Stimulated activated CD8-positive, alpha-beta memory T cell treated with anti-CD3 and anti-CD28 coated beads, Interleukin-4, amount 100 ng/mL, for 4 hours (primary cell): ENCODE measurements at regions not wholly inside any gene's neighbourhood (a gene's known extent, or its start where the extent isn't known, plus 50 kb on each side); places are given as distances from the start of the nearest gene placed in this dataset.

Experiments used
- DNase-seq, 2 donors: peaks; one replicate each; pipeline ENCODE4 v3.0.0-alpha.2; 2020; ENCODE audit warnings: low read depth in 2 of 2, low spot score in 1 of 2

DNA sequence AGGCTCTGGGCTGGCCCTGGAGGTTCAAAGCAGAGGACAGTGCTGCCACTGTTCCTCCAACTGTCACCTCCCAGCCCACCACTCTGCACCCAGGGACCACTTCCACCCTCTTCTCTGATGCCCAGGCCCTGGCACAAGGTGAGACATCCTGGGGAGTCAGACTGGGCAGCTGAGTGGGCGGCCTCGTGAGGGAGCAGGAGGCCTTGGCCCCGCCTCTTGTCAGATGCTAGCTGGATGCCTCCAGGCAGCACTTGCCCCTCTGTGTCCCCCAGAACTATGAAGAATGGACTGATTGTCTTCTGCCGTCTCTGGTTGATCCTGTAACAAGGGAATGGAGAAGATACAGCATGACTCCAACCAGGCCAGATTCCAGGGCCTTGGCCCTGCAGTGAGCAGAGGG lies 191.0 kb upstream of the LINGO1 start:
- DNase-seq = no peak

DNA sequence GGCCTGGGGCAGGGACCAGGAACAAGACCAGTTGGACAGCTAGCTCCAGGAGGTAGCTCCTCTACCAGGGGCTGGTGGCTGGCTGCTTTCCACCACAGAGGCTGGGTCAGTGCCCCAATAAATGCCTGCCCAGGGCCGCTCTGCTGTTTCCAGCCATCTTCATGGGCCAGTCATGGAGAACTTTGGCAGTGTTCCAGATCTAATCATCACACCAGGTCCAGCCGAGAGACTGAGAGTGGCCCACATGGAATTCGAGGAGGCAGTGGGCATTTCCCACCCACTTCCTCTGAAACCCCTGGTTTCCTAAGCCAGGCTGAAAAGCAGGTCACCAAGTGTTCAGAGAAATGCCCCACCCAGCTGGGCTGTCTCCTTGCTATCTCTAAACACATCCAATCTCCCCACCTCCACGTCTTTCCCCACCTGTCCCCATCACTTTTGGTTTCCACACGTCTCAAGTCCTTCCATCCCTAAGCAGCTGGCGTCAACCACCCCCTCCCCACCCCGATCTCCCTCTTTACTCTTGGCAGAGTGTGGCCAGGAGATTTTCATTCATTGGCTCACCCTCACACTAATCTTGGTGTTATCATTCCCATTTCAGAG lies 190.0 kb upstream of the LINGO1 start:
- no peak for DNase-seq

DNA sequence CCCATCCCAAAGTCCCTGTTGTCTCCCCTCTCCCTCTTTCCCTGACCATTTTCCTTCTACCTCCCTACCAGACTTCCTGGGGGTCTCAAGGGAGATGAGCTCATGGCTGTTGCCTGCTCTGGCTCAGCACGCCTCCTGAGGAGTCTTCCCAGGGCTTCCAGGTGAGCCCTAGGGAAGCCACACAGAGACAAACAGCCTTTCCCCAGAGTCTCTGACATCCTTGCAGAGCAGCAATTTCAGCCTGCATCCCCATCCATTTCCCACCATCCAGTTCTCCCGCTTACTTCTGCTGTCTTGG lies 189.2 kb upstream of the LINGO1 start:
- DNase-seq = no peak

DNA sequence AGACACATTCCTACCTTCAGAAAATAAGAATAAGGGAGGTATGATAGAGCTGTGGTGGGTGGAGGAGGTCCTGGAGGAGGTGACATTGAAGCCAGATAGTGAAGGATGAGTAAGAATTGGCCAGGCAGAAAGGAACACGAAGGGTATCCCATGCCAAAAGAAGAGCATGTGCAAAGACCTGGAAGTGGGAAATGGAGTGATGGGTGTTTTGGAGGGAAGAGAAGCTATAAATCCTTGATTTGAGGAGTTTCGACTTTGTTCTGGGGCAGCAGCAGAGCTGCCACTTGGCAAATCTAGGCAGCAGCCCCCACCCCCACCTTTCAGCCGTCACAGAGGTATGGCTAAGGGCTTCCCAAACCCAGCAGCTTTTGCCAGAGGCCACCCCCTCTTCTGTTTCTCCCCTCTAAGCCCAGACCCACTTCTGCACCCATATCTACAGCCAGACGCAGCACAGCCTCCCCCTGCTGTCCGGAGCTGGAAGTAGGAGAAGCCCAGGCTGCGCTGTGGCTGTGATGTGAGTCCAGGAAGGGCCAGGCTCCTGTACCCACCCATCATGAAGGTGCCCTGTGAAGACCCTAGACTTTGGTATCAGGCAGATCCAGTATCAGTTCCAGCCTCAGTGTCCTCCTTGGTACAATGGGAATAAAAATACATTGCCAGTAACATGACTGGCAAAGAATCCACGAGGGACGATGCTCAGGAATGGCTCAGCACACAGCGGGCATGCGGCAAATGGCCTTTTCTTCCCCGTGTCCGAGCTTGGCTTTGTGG lies 188.7 kb upstream of the LINGO1 start:
- DNase-seq = no peak

DNA sequence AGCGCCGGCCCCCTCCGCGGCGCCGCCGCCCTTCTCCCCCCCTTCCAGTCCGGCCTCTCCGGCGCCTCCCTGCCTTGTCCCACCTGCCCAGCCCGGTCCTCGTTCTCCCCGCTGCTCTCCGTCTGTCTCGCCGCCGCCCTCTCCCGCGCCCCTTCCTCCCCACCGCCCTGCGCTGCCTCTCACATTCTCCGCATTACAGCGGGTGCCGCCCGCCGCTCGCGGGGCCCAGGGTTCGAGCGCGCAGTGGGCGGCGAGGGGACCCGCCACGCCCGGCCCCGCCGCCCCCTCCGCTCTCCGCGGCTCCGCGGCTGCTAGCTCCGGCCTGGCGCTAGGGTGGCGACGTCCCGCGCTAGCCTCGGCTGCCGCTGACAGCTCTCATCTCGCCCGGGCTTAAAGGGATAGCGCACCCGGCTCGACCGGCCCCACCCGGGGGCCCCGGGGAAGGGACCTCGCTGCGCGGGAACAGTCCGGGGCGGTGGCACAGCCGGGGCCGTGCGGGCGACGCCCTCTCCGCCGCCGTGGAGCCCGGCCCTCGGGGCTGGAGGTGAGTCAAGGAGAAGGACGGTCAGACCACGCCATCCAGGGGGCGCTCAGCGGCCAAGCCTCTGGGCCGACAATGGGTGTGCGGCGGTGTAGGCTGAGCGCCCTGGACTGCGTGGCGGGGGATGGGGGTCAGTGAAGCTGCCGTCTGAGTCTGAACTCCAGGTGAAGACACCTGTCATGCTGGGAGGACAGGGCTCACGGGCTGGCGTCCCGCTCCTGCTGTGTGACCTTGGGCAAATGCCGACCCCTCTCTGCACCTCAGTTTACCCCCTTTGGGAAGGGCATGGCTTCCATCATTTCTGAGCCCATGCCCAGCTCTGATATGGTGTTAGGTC lies 187.4 kb upstream of the LINGO1 start:
- DNase-seq = no peak

DNA sequence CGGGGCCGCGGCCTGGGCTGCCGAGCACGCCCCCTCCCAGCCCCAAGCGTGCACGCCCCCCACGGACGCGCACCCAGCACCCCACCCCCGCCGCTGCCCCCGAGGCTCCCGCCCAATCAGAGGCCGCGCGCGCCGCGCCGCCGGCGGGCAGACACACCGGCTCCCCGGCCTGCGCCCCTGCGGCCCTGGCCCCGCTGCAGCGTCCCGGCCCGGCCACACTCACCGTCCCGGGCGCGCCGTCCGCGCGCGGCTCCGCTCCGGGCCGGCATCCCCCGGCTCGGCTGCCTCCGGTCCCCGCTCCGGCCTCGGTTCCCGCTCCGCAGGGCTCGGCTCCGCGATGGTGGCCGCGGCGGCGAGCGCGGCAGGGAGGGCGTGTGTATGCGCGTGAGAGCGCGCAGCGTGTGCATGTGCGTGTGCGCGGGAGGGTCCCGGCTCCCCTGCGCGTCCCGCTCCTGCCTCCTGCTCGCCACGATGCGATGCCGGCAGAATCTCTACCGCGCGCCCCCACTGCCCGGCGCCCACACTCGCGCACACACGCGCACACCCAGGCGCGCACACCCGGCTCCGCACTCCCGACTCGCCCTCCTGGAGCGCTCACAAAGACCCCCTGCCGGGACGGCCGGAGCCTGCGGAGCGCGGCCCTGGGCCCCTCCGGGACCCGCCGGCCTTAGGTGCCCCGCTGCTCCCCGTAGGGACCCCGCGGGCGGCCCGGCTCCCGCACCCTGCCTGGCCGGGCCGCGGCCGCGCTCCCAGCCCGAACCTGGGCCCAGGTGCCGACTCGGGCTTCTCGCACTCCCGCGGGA lies 186.5 kb upstream of the LINGO1 start:
- DNase-seq = no peak

DNA sequence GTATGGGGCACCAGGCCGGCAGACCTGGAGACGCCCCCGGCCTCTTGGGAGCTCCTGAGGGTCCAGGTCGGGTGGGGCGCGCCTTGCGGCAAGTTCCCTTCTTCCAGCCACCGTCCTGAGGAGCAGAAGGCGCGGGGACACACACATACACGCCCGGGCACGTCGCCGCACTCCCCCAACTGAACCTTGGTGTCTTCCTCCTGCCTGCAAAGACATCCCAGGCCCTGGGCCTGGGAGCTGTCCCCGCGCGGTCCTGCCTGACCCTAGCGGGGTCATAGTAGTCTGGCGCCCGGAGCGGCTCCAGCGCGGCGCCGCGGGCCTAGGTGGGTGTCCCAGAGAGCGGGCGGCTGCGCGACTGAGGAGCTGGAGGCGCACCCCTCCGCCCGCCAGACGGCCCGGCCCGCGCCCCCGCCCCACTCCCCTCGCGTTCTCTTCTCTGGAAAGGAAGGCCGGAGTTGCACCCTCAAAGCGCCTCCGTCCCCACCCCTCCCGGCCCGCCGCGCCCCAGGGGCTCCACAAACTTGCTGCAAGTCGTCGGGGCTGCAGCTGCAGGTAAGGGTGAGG lies 185.9 kb upstream of the LINGO1 start:
- DNase-seq = no peak

DNA sequence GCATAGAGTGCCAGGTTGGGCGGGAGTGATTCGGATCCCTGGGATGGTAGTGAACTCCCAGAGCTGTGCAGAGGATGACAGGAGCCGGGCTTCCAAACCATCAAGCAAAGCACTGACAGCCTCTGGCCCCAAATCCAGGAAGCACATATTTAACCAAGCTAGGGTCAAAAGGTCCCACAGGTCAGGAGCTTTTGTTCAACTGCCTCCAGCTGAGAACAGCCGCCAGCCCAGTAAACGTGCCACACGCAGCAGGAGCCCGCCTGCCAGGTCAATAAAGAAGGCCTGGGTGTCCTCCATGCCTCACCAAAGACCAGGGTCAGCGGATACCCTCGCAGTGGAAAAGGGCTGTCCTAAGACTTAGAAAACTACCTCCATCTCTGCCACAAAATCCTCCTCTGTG lies 184.7 kb upstream of the LINGO1 start:
- DNase-seq = no peak

DNA sequence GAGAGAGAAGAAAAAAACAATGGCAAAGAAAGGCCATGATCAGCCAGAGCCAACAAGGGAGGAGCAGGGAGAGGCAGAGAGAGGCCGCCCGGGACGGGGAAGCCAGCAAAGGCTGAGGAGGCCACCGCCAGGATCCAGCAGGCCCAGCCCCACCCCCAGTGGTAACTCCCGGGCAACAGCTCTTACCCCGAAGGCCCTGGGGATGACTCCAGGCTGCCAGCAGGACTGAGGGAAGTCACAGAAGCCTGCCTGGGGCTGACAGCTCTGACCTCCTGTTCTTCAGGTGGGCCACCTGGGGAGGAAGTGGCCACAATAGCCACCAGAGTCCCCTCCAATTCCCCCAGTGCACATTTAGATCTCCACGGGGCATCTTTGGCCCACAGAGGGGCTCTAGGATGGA lies 184.3 kb upstream of the LINGO1 start:
- no peak for DNase-seq

DNA sequence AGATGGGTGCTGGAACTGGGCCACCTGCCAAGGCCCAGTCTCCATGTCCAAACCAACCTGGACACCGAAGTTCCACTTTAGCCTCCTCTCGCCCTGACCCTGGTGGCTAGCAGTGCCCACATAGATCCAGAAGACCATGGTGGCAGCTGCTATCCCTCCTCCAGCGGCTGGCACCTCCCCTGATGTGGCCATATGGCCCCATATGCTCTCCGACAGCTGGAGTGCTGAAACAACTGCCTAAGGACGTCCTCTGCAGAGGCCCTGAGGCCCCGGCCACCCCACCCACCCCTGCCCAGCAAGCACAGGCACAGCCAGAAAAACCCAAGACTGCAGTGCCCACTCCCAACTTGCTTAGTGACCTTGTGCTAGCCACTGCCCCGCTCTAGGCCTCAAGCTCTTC lies 182.3 kb upstream of the LINGO1 start:
- no peak for DNase-seq

DNA sequence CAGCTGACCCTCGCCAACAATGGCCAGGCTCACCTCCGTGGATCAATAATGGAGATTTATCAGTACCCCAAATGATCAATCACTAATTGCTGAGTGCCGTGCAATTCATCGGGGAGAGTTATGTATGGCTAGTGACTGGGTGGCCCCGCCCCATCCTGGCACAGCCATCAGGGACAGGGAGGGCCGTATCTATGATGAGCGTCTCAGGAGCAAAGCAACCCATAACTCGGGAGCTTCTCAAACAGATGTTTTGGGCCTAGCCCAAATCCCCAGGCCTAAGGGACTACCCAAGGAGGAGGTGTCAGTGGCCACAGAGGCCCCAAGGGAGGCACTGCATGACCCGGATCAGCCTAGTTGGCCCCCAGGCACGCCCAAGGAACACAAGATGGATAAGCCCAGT lies 180.0 kb upstream of the LINGO1 start:
- DNase-seq = no peak

DNA sequence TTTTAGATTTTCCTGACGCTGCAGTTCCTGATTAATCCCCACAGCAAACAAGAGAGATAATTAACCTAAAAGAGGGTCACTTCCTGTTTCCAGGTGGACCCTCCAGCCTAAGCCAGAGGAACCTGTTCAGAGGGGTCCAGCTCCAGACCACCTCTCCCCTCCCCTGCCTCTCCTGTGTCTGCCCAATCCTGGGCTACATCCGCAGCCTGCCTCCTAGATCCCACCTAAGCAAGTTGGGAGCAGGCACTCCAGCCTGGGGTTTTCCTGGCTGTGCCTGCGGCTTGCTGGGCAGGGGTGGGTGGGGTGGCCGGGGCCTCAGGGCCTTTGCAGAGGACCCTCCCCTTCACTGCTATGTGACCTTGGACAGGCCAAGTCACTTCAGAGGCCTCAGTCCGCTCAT lies 178.6 kb upstream of the LINGO1 start:
- no peak for DNase-seq

DNA sequence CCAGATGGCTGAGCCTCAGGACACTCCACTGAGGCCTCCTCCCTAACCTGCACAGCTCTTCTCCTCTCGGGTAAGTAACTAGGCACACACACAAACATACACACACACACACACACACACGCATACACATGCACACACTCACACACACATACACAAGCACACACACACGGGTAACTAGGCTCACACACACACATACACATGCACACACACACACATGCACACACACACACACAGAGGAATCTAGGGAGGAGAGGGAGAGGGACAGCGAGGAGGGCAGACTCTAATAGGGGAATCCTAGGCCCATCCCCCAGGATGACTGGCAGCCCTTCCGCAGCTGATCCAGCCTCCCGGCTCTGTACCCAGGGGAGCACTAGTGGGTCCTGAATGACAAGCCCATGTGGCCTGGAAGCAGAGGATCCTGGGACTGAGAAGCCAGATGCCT lies 177.4 kb upstream of the LINGO1 start:
- DNase-seq = no peak

DNA sequence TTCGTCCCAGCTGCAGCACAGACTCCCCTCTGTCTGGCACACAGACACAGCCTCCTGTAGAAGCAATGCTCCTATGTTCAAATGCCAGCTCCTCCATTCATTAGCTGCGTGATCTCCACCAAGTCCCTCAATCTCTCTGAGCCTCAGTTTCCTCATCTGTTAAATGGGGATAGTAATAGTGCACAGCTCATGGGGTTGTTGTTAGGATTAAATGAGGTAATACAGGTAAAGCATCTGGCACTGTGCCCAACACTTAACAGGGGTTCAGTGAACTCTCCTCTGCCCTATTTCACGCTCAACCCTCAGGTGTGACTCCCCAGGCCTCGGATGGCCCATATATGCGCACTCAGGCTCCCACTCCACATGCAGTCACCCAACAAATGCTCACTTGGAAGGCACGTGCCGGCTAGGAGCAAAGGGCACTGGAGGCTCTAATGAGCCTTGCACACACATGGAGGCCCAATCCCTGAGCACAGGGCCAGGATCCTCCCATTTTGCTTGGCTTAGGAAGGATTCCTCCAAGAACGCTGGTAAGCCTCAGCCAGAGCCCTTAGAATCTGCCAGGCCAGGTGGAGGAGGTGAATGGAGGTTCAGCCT lies 176.0 kb upstream of the LINGO1 start:
- no peak for DNase-seq

DNA sequence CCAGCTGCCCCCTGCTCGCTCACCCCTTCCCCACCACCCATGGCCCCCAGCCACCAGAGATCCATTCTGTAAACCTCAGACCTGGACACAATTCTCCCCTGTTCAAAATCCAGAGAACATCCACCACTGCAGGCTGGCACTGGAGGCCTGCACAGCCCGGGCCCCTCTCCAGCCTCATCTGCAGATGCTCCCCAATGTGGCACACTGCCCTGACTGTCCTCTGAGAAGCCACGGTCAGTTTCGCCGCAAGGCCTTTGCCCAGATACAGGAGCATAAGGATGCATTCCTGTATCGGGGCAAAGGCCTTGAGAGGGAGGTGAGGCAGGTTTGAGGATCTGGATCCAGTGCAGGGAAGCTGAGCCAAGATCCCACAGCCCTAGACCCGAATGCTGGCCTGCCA lies 175.4 kb upstream of the LINGO1 start:
- DNase-seq = no peak

DNA sequence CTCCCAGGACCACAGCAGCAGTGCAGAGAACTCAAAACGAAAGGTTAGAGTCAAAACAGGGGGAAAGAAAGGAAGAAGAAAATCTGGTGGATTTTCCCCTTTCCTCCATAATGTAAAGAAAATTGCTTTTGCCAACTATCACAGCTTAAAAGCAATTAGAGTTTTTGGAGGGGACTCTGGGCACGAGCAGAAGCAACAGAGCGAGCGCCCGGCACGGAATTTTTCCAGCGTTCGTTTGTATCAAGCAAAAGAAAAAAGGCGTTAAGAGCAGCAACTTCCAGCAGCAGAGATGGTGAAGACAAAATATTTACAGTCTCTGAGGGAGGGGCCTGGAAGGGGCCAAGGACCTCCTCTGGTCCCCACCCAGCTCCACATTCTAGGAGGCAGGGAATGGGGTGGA lies 174.9 kb upstream of the LINGO1 start:
- no peak for DNase-seq

DNA sequence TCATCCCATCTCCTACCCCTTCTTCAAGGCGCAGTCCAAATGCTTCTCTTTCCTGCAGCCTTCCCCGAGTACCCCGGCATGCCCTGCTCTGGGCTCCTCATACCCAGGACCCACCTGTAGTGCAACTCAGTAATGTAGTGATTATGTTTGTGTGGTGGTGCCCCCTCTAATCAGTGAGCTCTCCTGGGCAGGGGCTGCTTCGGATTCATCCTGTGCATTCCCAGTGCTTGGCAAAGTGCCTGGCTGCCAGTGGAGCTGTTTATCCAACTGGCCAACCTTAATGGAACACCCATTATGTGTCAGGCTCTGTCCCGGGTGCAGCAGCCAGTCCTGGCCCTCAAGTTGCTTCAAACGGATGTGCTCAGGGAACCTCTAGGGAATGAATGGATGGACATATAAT lies 174.4 kb upstream of the LINGO1 start:
- no peak for DNase-seq

DNA sequence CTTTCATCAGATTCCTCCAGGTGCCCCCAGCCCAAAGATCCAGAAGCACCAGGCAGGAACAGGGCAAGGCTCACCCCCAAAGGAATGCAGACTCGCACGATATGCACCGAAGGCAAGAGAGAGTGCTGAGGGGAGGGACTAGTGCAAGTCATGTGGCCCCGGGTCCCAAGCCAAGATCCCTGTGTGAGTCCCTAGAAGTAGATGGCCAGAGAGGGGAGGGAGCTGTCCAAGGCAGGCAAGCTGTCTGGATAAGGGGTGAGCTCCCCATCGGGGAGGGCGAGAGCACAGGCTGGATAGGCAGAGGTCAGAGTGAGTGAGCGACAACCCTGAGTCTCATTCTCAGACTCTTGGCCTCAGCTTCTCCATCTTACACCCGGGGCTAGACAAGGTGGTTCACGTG lies 171.5 kb upstream of the LINGO1 start:
- DNase-seq = no peak

DNA sequence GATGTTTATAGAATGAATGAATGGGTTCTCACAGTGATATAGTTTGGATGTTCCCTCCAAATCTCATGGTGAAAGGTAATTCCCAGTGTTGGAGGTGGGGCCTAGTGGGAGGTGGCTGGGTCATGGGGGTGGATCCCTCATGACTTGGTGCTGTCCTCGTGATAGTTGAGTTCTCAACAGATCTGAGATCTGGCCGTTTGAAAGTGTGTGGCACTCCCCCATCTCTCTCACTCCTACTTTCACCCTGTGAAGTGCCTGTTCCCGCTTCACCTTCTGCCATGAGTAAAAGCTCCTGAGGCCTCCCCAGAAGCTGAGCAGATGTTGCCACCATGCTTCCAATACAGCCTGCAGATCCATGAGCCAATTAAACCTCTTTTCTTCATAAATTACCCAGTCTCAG lies 170.8 kb upstream of the LINGO1 start:
- DNase-seq = no peak

DNA sequence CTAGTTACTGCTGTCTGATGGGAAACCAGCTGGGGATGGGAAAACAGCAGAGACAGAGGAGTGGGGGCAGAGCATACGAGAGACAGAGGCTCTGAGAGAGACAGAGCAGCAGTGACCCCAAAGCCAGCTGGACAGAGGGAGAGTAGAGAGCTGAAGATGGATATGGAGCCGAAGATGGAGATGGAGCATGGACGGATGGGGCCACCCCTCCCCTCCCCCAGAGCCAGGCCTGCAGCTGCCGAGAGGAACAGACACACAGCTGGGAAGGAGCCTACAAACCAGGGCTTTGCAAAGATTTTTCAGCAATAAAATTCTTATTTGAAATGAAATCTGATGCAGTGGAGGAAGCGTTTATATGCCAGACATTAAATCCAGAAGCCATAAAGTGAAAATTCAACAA lies 167.6 kb upstream of the LINGO1 start:
- no peak for DNase-seq

DNA sequence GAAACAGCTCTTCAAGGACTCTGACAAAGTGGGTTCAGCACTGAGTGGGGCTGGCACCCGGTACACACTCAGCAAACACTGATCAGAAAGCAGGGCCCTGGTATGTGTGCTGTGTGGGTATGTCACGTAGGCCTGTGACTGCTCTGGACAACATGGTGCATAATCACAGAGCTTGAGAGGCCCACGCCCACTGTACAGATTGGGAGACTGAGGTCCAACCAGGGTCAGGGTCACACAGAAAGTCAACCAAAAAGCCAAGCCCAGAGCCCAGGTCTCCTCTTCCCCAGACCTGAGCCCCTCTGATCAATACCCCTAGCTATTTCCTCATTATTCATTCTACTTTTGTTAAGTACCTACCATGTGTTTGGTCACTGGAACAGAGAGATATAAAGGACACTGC lies 166.1 kb upstream of the LINGO1 start:
- no peak for DNase-seq
